Mesendoderm (in vitro differentiated cells): ENCODE measurements at regions not wholly inside any gene's neighbourhood (a gene's known extent, or its start where the extent isn't known, plus 50 kb on each side); places are given as distances from the start of the nearest gene placed in this dataset.

ENCODE experiments used
- DNase-seq: peaks from one replicate; pipeline ENCODE4 v3.0.0; 2013
- H2AK5ac ChIP-seq: 2 replicates; pipeline ENCODE4 v1.6.1; 2013; ENCODE audit warnings: low read length, inconsistent platforms
- H2BK120ac ChIP-seq: 2 replicates; pipeline ENCODE4 v1.6.1; 2013; ENCODE audit warnings: low read depth, mild to moderate bottlenecking, low read length, moderate library complexity, mixed read lengths
- H2BK15ac ChIP-seq: replicated peaks from 2 replicates; pipeline ENCODE4 v1.6.1; 2013; ENCODE audit warnings: low read depth, mild to moderate bottlenecking, moderate library complexity
- H2BK5ac ChIP-seq: 2 replicates; pipeline ENCODE4 v1.6.1; 2013; ENCODE audit warnings: low read length, inconsistent platforms
- H3K18ac ChIP-seq: 2 replicates; pipeline ENCODE4 v1.6.1; 2013; ENCODE audit warnings: mild to moderate bottlenecking, low read length, mixed read lengths
- H3K23ac ChIP-seq: one replicate; pipeline ENCODE4 v1.6.1; 2013; ENCODE audit warnings: low read length
- H3K27ac ChIP-seq: 2 replicates; pipeline ENCODE4 v1.5.1; 2013; ENCODE audit warnings: low read depth, mild to moderate bottlenecking, inconsistent platforms, low read length, moderate library complexity
- H3K27me3 ChIP-seq: 2 replicates; pipeline ENCODE4 v1.6.1; 2013; ENCODE audit warnings: low read length, control low read depth, mild to moderate bottlenecking, inconsistent platforms; ENCODE audit not compliant: insufficient read depth, poor library complexity
- H3K36me3 ChIP-seq: 2 replicates; pipeline ENCODE4 v1.6.1; 2013; ENCODE audit warnings: low read length, inconsistent platforms; ENCODE audit not compliant: control insufficient read depth, insufficient read depth
- H3K4ac ChIP-seq: one replicate; pipeline ENCODE4 v1.6.1; 2013; ENCODE audit warnings: low read depth, mild to moderate bottlenecking, low read length, moderate library complexity
- H3K4me1 ChIP-seq: 2 replicates; pipeline ENCODE4 v1.6.1; 2013; ENCODE audit warnings: low read depth, low read length, inconsistent platforms; ENCODE audit not compliant: control insufficient read depth
- H3K4me2 ChIP-seq: 2 replicates; pipeline ENCODE4 v1.6.1; 2013; ENCODE audit warnings: low read length
- H3K4me3 ChIP-seq: 2 replicates; pipeline ENCODE4 v1.5.1; 2013; ENCODE audit warnings: mild to moderate bottlenecking, low read length
- H3K56ac ChIP-seq: one replicate; pipeline ENCODE4 v1.6.1; 2013; ENCODE audit warnings: low read length
- H3K79me1 ChIP-seq: 2 replicates; pipeline ENCODE4 v1.6.1; 2013; ENCODE audit warnings: low read length, inconsistent platforms
- H3K79me2 ChIP-seq: 2 replicates; pipeline ENCODE4 v1.6.1; 2013; ENCODE audit warnings: mild to moderate bottlenecking, low read length; ENCODE audit not compliant: control insufficient read depth, insufficient read depth
- H3K9ac ChIP-seq: 2 replicates; pipeline ENCODE4 v1.6.1; 2013; ENCODE audit warnings: low read length, inconsistent platforms
- H4K5ac ChIP-seq: one replicate; pipeline ENCODE4 v1.6.1; 2013; ENCODE audit warnings: low read length
- H4K8ac ChIP-seq: one replicate; pipeline ENCODE4 v1.6.1; 2013; ENCODE audit warnings: low read depth, mild to moderate bottlenecking, control low read depth, low read length, moderate library complexity
- WGBS: extraction: QIAGEN DNeasy Blood & Tissue Kit; methylation state at CpG from one replicate; pipeline ENCODE4 v1.1.7; 2013; ENCODE audit warnings: low lambda C conversion rate, missing lambda C conversion rate; ENCODE audit not compliant: insufficient coverage; ENCODE audit errors: extremely low coverage; 5-methylcytosine and 5-hydroxymethylcytosine counted together

- H3K56ac ChIP-seq, result no peak overlapping the region
Measured at GRCh38 chr1:238465449-238465848, 574.7 kb upstream of the ZP4 start.

GRCh38 chr1:238458899-238459298, 568.2 kb upstream of the ZP4 start:
- Histone ChIP-seq H2BK5ac (no peak overlapping the region), H3K79me1 (no peaks in the 10 kb centered on the region), H3K4me3 (no peak overlapping the region), H3K9ac (no peak overlapping the region), H2AK5ac (no peak overlapping the region), H3K18ac (no peak overlapping the region), H3K36me3 (no peaks in the 10 kb centered on the region), H3K23ac (no peak overlapping the region), H2BK15ac (no peak overlapping the region), H2BK120ac (peak overlapping the region; percentile 45), H3K4me2 (no peak overlapping the region), H4K8ac (no peak overlapping the region), H3K56ac (no peak overlapping the region), H3K79me2 (no peaks in the 10 kb centered on the region), H3K4me1 (no peaks in the 10 kb centered on the region), H4K5ac (no peak overlapping the region), H3K4ac (no peak overlapping the region), H3K27me3 (no peaks in the 10 kb centered on the region), H3K27ac (no peak overlapping the region)
- no peak for DNase-seq
- WGBS, result no CpG with 5 or more reads among the region's 5 CpGs

More at GRCh38 chr1:238465449-238465848, 574.7 kb upstream of the ZP4 start:
- Histone ChIP-seq H3K4me1 (no peaks in the 10 kb centered on the region), H3K23ac (no peak overlapping the region), H3K4me2 (no peak overlapping the region), H2BK15ac (no peak overlapping the region), H3K9ac (no peak overlapping the region), H3K4ac (no peak overlapping the region), H2AK5ac (no peak overlapping the region), H2BK120ac (no peak overlapping the region), H3K36me3 (no peaks in the 10 kb centered on the region), H3K27me3 (no peaks in the 10 kb centered on the region), H4K5ac (no peak overlapping the region), H2BK5ac (no peak overlapping the region), H3K79me2 (no peaks in the 10 kb centered on the region), H3K27ac (no peak overlapping the region), H3K18ac (no peak overlapping the region), H3K4me3 (no peak overlapping the region), H4K8ac (no peak overlapping the region), H3K79me1 (no peaks in the 10 kb centered on the region)
- no CpG with 5 or more reads among the region's 3 CpGs for whole genome bisulfite sequencing
- no peak for DNase-seq

GRCh38 chr1:238457610-238458009, 566.9 kb upstream of the ZP4 start:
- no peak overlapping the region for H3K4ac ChIP-seq
- H3K4me1 ChIP-seq, result no peaks in the 10 kb centered on the region
- no peaks in the 10 kb centered on the region for H3K27me3 ChIP-seq
- H2AK5ac ChIP-seq, result no peak overlapping the region
- H3K4me2 ChIP-seq, result no peak overlapping the region
- H3K27ac ChIP-seq, result no peak overlapping the region
- H2BK5ac ChIP-seq, result no peak overlapping the region
- no peak overlapping the region for H4K8ac ChIP-seq
- H3K4me3 ChIP-seq, result no peak overlapping the region
- H2BK120ac ChIP-seq, result no peak overlapping the region
- no peak overlapping the region for H3K23ac ChIP-seq
- no peak overlapping the region for H3K18ac ChIP-seq
- DNase-seq, result no peak
- H2BK15ac ChIP-seq, result no peak overlapping the region
- H3K56ac ChIP-seq, result no peak overlapping the region
- H3K79me1 ChIP-seq, result no peaks in the 10 kb centered on the region
- no peak overlapping the region for H4K5ac ChIP-seq
- no peak overlapping the region for H3K9ac ChIP-seq
- no peaks in the 10 kb centered on the region for H3K79me2 ChIP-seq
- no peaks in the 10 kb centered on the region for H3K36me3 ChIP-seq

GRCh38 chr1:238451781-238452310, 561.1 kb upstream of the ZP4 start:
- H3K4me2 ChIP-seq, result no peak overlapping the region
- H3K79me1 ChIP-seq, result no peaks in the 10 kb centered on the region
- no peak overlapping the region for H3K56ac ChIP-seq
- no peaks in the 10 kb centered on the region for H3K27me3 ChIP-seq
- no peak overlapping the region for H3K18ac ChIP-seq
- H2BK15ac ChIP-seq, result no peak overlapping the region
- no peak overlapping the region for H3K23ac ChIP-seq
- WGBS, result no CpG with 5 or more reads among the region's 4 CpGs
- H4K5ac ChIP-seq, result no peak overlapping the region
- no peaks in the 10 kb centered on the region for H3K4me1 ChIP-seq
- H3K4me3 ChIP-seq, result no peak overlapping the region
- H2AK5ac ChIP-seq, result no peak overlapping the region
- no peak overlapping the region for H3K4ac ChIP-seq
- no peak overlapping the region for H4K8ac ChIP-seq
- H2BK120ac ChIP-seq, result no peak overlapping the region
- no peak for DNase-seq
- no peak overlapping the region for H2BK5ac ChIP-seq
- no peak overlapping the region for H3K27ac ChIP-seq
- H3K79me2 ChIP-seq, result no peaks in the 10 kb centered on the region
- H3K9ac ChIP-seq, result no peak overlapping the region
- no peaks in the 10 kb centered on the region for H3K36me3 ChIP-seq

DNA sequence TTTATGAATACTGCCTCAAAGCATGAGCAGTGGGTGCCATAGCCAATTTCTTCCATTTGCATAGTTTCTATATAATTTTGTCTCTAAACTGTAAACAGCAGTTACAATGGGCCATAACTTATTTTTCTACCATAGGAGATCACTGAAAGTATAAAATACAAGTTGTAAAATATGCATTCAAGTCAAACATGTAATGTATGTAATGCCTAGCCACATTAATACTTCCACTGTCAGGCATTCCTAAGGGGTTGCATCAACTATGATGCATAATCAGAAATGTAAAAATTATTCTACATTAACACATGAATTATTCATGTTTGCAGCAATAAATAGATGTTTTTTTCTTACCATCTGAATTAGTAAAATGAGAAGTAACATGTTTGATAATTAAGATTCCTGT, 560.3 kb upstream of the ZP4 start:
- Histone ChIP-seq H3K36me3 (no peaks in the 10 kb centered on the region), H3K23ac (no peak overlapping the region), H2BK120ac (no peak overlapping the region), H3K27me3 (no peaks in the 10 kb centered on the region), H3K79me2 (no peaks in the 10 kb centered on the region), H3K27ac (no peak overlapping the region), H3K4me2 (no peak overlapping the region), H2BK5ac (no peak overlapping the region), H3K4me3 (no peak overlapping the region), H3K79me1 (no peaks in the 10 kb centered on the region), H2BK15ac (no peak overlapping the region), H2AK5ac (no peak overlapping the region), H4K8ac (no peak overlapping the region), H3K4ac (no peak overlapping the region), H4K5ac (no peak overlapping the region), H3K56ac (no peak overlapping the region), H3K18ac (no peak overlapping the region), H3K9ac (no peak overlapping the region), H3K4me1 (no peaks in the 10 kb centered on the region)
- no peak for DNase-seq

DNA sequence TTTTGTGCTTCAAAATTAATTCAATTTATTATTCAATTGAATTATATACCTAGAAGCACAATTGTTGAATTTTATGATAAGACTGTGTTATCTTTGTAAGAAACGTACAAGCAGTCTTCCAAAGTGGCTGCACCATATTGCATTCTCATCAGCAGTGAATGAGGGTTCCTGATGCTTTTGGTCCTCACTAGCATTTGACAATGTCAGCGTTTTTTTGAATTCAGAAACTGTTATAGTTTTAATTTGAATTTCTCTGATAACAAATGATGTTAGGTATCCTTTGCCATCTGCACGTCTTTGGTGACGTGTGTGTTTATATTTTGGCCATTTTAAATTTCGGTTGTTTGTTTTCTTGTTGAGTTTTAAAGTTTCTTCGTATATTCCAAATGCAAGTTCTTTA, 553.0 kb upstream of the ZP4 start:
- H3K18ac ChIP-seq, result no peak overlapping the region
- DNase-seq, result no peak
- no peak overlapping the region for H2BK5ac ChIP-seq
- H3K9ac ChIP-seq, result no peak overlapping the region
- H4K5ac ChIP-seq, result no peak overlapping the region
- H3K4me2 ChIP-seq, result no peak overlapping the region
- H3K56ac ChIP-seq, result no peak overlapping the region
- H3K27ac ChIP-seq, result no peak overlapping the region
- no peaks in the 10 kb centered on the region for H3K4me1 ChIP-seq
- H3K4ac ChIP-seq, result no peak overlapping the region
- no peak overlapping the region for H2BK15ac ChIP-seq
- H3K79me1 ChIP-seq, result no peaks in the 10 kb centered on the region
- H3K4me3 ChIP-seq, result no peak overlapping the region
- no peaks in the 10 kb centered on the region for H3K36me3 ChIP-seq
- no peak overlapping the region for H3K23ac ChIP-seq
- no peaks in the 10 kb centered on the region for H3K79me2 ChIP-seq
- WGBS, result no CpG with 5 or more reads among the region's 6 CpGs
- no peak overlapping the region for H2AK5ac ChIP-seq
- no peak overlapping the region for H2BK120ac ChIP-seq
- H3K27me3 ChIP-seq, result no peaks in the 10 kb centered on the region
- no peak overlapping the region for H4K8ac ChIP-seq
